Lower lobe of right lung (tissue), 2 donors: ENCODE measurements at regions not wholly inside any gene's neighbourhood (a gene's known extent, or its start where the extent isn't known, plus 50 kb on each side); places are given as distances from the start of the nearest gene placed in this dataset.

Experiments used
- ATAC-seq, 2 donors: fragments of 200-7000 bp; cut with Tn5 transposase; one replicate each; pipeline ENCODE4 v1.9.1; 2020 to 2022; ENCODE audit warnings: mild to moderate bottlenecking in 2 of 2, moderate library complexity in 2 of 2
- DNase-seq: peaks from one replicate; pipeline ENCODE4 v3.0.0-alpha.2; 2020
- H3K27ac ChIP-seq: fragments of 200-600 bp; one replicate; pipeline ENCODE4 v1.8.0; 2022
- H3K27me3 ChIP-seq: fragments of 200-600 bp; one replicate; pipeline ENCODE4 v1.8.0; 2022; ENCODE audit warnings: low read depth
- H3K36me3 ChIP-seq: fragments of 200-600 bp; one replicate; pipeline ENCODE4 v1.8.0; 2022; ENCODE audit warnings: mild to moderate bottlenecking
- H3K4me1 ChIP-seq: fragments of 200-600 bp; one replicate; pipeline ENCODE4 v1.8.0; 2022
- H3K4me3 ChIP-seq: fragments of 200-600 bp; one replicate; pipeline ENCODE4 v1.8.0; 2022; ENCODE audit warnings: mild to moderate bottlenecking
- H3K9me3 ChIP-seq: fragments of 200-600 bp; one replicate; pipeline ENCODE4 v1.8.0; 2022
- intact Hi-C: fragments of 100-400 bp; cut with DNase I; formaldehyde crosslinking; loops from one replicate; pipeline ENCODE4 v1.11.0; 2022
- TF ChIP-seq, protein P1 (sequence below): fragments of 200-600 bp; IDR thresholded peaks from one replicate; pipeline ENCODE4 v1.8.0; 2022; ENCODE audit warnings: antibody characterized with exemption, mild to moderate bottlenecking
- donor health status: DM: no; HTN: yes; CAD: no; lungs with severe emphysema.

DNA sequence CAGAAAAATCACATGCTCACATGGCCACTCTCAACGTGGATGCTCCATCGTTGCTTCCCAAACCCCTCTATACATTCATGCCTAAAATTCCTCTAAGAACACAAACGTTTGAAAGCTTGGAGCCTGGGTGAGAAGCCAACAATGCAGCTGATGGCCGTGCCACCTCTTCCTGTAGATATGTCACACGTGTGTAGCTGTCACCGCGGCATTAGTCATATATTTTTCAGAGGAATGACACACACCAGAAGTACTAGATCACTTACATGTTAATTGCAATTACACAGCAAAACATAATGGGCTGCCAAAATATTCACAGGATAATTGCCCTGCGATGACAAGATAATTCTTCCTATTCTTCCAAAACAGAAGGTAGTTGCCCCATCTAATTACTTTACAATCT is 112.7 kb upstream of the BACE2 start:
- no peaks in the 10 kb centered on the region for H3K36me3 ChIP-seq
- no peaks in the 10 kb centered on the region for H3K27me3 ChIP-seq
- no peak for ATAC-seq
- TF ChIP-seq, protein P1, sequence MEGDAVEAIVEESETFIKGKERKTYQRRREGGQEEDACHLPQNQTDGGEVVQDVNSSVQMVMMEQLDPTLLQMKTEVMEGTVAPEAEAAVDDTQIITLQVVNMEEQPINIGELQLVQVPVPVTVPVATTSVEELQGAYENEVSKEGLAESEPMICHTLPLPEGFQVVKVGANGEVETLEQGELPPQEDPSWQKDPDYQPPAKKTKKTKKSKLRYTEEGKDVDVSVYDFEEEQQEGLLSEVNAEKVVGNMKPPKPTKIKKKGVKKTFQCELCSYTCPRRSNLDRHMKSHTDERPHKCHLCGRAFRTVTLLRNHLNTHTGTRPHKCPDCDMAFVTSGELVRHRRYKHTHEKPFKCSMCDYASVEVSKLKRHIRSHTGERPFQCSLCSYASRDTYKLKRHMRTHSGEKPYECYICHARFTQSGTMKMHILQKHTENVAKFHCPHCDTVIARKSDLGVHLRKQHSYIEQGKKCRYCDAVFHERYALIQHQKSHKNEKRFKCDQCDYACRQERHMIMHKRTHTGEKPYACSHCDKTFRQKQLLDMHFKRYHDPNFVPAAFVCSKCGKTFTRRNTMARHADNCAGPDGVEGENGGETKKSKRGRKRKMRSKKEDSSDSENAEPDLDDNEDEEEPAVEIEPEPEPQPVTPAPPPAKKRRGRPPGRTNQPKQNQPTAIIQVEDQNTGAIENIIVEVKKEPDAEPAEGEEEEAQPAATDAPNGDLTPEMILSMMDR, result no peak
- H3K27ac ChIP-seq, result no peak overlapping the region
- no peak for DNase-seq
- no peaks in the 10 kb centered on the region for H3K4me1 ChIP-seq
- H3K4me3 ChIP-seq, result no peak overlapping the region
- intact Hi-C loops, result no loop called here
- no peaks in the 10 kb centered on the region for H3K9me3 ChIP-seq

DNA sequence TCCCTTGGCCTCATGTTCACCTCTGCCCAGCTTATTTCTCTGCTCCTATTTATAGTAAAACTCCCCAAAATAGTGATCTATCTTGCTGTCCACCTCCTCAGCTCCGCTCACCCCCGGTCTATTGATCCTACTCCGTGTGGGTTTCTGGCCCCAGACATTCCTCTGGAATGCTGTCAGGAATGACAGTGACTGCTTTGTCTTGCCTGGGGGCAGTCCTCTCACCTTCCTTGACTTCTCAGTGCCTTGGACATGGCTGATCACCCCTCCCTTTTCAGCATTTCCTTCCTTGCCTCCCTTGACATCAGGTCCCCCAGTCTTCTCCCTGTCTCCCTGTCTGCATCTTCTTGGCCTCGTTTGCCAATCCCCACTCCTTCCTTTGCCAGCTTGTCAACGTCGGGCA is 108.1 kb upstream of the BACE2 start:
- Histone ChIP-seq H3K27me3 (no peaks in the 10 kb centered on the region), H3K4me1 (no peaks in the 10 kb centered on the region), H3K9me3 (no peaks in the 10 kb centered on the region), H3K36me3 (no peaks in the 10 kb centered on the region), H3K27ac (no peak overlapping the region), H3K4me3 (no peak overlapping the region)
- no peak for ATAC-seq
- no peak for DNase-seq
- intact Hi-C loops, result no loop called here
- TF ChIP-seq, protein P1, result no peak

DNA sequence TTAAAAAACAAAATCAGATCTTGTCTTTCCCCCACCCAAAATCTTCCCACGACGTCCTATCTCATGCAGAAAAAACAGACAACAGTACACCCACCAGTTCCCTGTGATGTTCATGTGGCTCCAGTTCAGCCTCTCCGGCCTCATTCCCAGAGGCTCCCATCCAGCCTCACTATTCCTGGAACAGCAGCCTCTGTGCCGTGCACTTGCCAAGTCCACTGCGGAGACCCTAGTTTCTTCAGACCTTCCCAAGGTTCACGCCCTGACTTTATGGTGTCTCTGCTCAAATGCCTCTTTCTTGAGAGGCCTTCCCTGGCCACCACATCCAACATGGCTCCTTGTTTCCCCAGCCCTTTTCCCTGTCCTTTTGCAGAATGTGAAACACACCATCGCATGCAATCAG is 106.3 kb upstream of the BACE2 start:
- Histone ChIP-seq H3K36me3 (no peaks in the 10 kb centered on the region), H3K9me3 (no peaks in the 10 kb centered on the region), H3K27me3 (peaks cover 7% of the 10 kb centered on the region), H3K4me3 (no peak overlapping the region), H3K4me1 (no peaks in the 10 kb centered on the region), H3K27ac (no peak overlapping the region)
- DNase-seq (no peak), ATAC-seq (no peak)
- TF ChIP-seq, protein P1, result no peak
- intact Hi-C loops, result no loop called here

DNA sequence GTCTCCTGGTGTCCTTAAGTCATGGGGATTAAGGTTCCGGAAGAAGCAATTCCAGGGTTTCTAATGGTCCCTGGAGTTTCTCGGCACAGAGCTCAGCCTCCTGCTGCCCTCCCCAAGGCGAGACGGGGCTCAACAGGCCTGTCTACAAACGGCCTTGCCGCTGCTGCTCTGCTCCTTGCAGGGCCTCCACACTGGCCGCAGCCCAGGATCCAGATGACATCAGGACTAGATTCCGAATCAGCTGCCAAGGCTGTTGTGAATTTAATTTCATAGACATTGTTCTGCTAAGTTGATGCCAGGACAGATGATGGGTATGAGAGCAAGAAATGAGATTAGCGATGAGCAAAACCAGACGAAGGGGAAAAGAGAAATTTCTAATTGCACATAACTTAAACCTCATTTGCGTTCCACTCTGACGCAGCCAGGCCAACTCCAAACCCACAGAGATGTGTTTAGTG is 103.6 kb upstream of the BACE2 start:
- DNase-seq (no peak), ATAC-seq (no peak)
- no peak overlapping the region for H3K4me3 ChIP-seq
- no peak overlapping the region for H3K27ac ChIP-seq
- TF ChIP-seq, protein P1, result no peak
- no peaks in the 10 kb centered on the region for H3K36me3 ChIP-seq
- intact Hi-C loops, result no loop called here
- H3K4me1 ChIP-seq, result peaks cover 7% of the 10 kb centered on the region
- peaks cover 24% of the 10 kb centered on the region for H3K27me3 ChIP-seq
- no peaks in the 10 kb centered on the region for H3K9me3 ChIP-seq

DNA sequence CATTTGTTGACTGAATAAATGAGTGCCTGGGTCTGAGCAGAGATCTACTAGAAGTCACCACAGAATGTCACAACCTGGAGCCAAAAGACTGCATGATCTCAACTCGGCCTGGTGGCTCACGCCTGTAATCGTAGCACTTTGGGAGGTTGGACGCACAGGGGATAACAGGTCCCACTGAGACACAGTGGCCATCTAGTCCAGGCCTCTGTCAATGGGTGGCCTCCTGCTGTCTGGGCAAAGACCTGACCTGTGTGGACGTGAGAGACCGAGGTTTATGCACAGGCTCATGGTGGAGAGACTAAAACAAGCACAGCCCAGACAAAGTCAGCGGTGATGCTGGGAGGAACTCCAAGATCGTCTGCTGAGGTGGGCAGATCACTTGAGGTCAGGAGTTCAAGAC is 103.0 kb upstream of the BACE2 start:
- Histone ChIP-seq H3K4me1 (peaks cover 7% of the 10 kb centered on the region), H3K4me3 (no peak overlapping the region), H3K36me3 (no peaks in the 10 kb centered on the region), H3K9me3 (no peaks in the 10 kb centered on the region), H3K27ac (no peak overlapping the region), H3K27me3 (peaks cover 29% of the 10 kb centered on the region)
- DNase-seq, result no peak
- TF ChIP-seq, protein P1, result no peak
- no peak for ATAC-seq
- intact Hi-C loops, result no loop called here

DNA sequence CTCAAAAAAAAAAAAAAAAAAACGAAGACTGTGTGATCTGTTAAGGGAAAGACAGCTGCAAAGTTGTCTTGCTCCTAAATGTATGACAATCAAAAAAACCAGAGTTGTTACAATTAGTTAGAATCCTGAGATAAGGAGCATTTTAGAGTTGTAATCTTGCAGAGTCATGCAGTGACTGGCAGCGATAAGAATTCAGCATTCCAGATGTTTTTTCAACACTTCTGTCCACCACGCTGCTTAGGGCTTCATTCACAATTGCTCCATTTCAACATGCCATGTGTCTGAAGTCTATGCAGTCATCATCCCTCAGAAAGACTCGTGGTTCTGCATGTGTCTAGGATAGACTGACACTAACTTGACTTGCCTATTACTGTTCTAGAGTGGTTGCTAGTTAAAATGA is 102.4 kb upstream of the BACE2 start:
- intact Hi-C loops, result no loop called here

More for the DNA sequence above, 102.4 kb upstream of the BACE2 start:
- Histone ChIP-seq H3K27ac (no peak overlapping the region), H3K4me3 (no peak overlapping the region), H3K36me3 (no peaks in the 10 kb centered on the region), H3K27me3 (peaks cover 35% of the 10 kb centered on the region), H3K9me3 (no peaks in the 10 kb centered on the region), H3K4me1 (peaks cover 7% of the 10 kb centered on the region)
- ATAC-seq, result no peak
- no peak for DNase-seq
- TF ChIP-seq, protein P1, result no peak
